ENCODE measurements at regions not wholly inside any gene's neighbourhood (a gene's known extent, or its start where the extent isn't known, plus 50 kb on each side); places are given as distances from the start of the nearest gene placed in this dataset.
"Not testable (repeated sequence)": the region's sequence is repeated elsewhere in the genome, so short reads cannot be mapped to it uniquely, and the experiment has no call there.

DNA sequence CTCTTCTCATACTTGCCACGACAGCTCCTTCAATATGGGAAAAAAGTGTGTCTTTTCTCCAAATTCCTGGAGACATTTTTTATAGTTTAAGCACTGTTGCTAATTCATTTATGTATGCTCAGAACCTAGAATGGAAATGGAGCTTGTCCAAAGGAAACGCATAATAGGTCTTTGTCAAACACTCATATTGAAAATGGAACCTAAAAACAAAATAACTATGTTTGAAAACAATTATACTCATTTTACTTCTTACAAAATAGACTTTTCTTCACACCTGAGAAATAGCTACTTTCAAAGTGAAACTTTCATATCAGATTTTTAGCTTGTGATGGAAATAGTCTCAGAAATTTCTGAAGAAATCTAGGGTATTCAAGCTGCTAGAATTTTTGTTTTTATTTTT lies 529.7 kb upstream of the BOD1L1 start:
- Histone ChIP-seq H3K36me3 (ENCODE audit: control insufficient read depth, insufficient read depth, low read length) (no peaks in the 10 kb centered on the region), H3K4me1 (ENCODE audit: control insufficient read depth, insufficient read depth, low read length, poor library complexity, severe bottlenecking) (no peaks in the 10 kb centered on the region), H3K27me3 (replicated peaks; ENCODE audit: control insufficient read depth, insufficient read depth, low read length, poor library complexity, severe bottlenecking) (no peaks in the 10 kb centered on the region), H3K4me3 (ENCODE audit: insufficient read depth, low read depth, low read length, poor library complexity, severe bottlenecking) (no peak overlapping the region), H3K27ac (ENCODE audit: insufficient read depth, low read length, poor library complexity, severe bottlenecking) (no peak overlapping the region), H3K9me3 (ENCODE audit: control insufficient read depth, low read length) (no peaks in the 10 kb centered on the region)
- DNase-seq: no peak

- Histone ChIP-seq H3K4me3 (ENCODE audit: insufficient read depth, low read depth, low read length, poor library complexity, severe bottlenecking) (no peak overlapping the region), H3K36me3 (ENCODE audit: control insufficient read depth, insufficient read depth, low read length) (no peaks in the 10 kb centered on the region), H3K4me1 (ENCODE audit: control insufficient read depth, insufficient read depth, low read length, poor library complexity, severe bottlenecking) (no peaks in the 10 kb centered on the region), H3K9me3 (ENCODE audit: control insufficient read depth, low read length) (no peaks in the 10 kb centered on the region), H3K27me3 (replicated peaks; ENCODE audit: control insufficient read depth, insufficient read depth, low read length, poor library complexity, severe bottlenecking) (no peaks in the 10 kb centered on the region), H3K27ac (ENCODE audit: insufficient read depth, low read length, poor library complexity, severe bottlenecking) (no peak overlapping the region)
- no peak for DNase-seq
Measured at GRCh38 chr4:14165222-14165920, 537.8 kb upstream of the BOD1L1 start.

GRCh38 chr4:14167876-14168510 lies 540.5 kb upstream of the BOD1L1 start:
- H3K4me3 ChIP-seq (ENCODE audit: insufficient read depth, low read depth, low read length, poor library complexity, severe bottlenecking): no peak overlapping the region
- no peak for DNase-seq
- no peaks in the 10 kb centered on the region for H3K36me3 ChIP-seq (ENCODE audit: control insufficient read depth, insufficient read depth, low read length)
- H3K9me3 ChIP-seq (ENCODE audit: control insufficient read depth, low read length): no peaks in the 10 kb centered on the region
- no peaks in the 10 kb centered on the region for H3K27me3 ChIP-seq (replicated peaks; ENCODE audit: control insufficient read depth, insufficient read depth, low read length, poor library complexity, severe bottlenecking)
- H3K27ac ChIP-seq (ENCODE audit: insufficient read depth, low read length, poor library complexity, severe bottlenecking): no peak overlapping the region
- no peaks in the 10 kb centered on the region for H3K4me1 ChIP-seq (ENCODE audit: control insufficient read depth, insufficient read depth, low read length, poor library complexity, severe bottlenecking)

DNA sequence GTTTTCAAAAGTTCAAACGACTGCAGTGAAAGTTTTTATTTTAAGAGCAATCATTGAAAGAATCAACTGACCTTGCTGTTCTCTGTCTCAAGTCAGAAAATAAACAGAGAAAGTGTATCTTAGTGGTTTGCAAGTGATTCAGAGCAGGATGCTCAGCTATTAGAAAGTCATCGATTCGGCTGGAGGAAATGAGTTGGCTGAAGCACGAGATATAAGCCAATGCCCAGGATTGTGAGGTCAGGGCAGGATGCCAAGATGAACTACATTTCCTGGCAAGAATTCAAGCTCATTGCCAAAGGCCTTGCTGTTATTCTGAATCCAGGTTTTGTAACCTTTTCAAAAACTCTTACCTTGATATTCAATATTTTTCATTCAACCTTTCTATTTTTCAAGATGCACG lies 541.4 kb upstream of the BOD1L1 start:
- H3K9me3 ChIP-seq (ENCODE audit: control insufficient read depth, low read length): no peaks in the 10 kb centered on the region
- H3K27ac ChIP-seq (ENCODE audit: insufficient read depth, low read length, poor library complexity, severe bottlenecking): no peak overlapping the region
- H3K4me3 ChIP-seq (ENCODE audit: insufficient read depth, low read depth, low read length, poor library complexity, severe bottlenecking): no peak overlapping the region
- H3K27me3 ChIP-seq (replicated peaks; ENCODE audit: control insufficient read depth, insufficient read depth, low read length, poor library complexity, severe bottlenecking): no peaks in the 10 kb centered on the region
- no peaks in the 10 kb centered on the region for H3K36me3 ChIP-seq (ENCODE audit: control insufficient read depth, insufficient read depth, low read length)
- H3K4me1 ChIP-seq (ENCODE audit: control insufficient read depth, insufficient read depth, low read length, poor library complexity, severe bottlenecking): no peaks in the 10 kb centered on the region
- no peak for DNase-seq

GRCh38 chr4:14169460-14169859 lies 541.9 kb upstream of the BOD1L1 start:
- Histone ChIP-seq H3K4me3 (ENCODE audit: insufficient read depth, low read depth, low read length, poor library complexity, severe bottlenecking) (no peak overlapping the region), H3K4me1 (ENCODE audit: control insufficient read depth, insufficient read depth, low read length, poor library complexity, severe bottlenecking) (no peaks in the 10 kb centered on the region), H3K27ac (ENCODE audit: insufficient read depth, low read length, poor library complexity, severe bottlenecking) (no peak overlapping the region), H3K36me3 (ENCODE audit: control insufficient read depth, insufficient read depth, low read length) (no peaks in the 10 kb centered on the region), H3K9me3 (ENCODE audit: control insufficient read depth, low read length) (no peaks in the 10 kb centered on the region), H3K27me3 (replicated peaks; ENCODE audit: control insufficient read depth, insufficient read depth, low read length, poor library complexity, severe bottlenecking) (no peaks in the 10 kb centered on the region)
- DNase-seq: no peak

DNA sequence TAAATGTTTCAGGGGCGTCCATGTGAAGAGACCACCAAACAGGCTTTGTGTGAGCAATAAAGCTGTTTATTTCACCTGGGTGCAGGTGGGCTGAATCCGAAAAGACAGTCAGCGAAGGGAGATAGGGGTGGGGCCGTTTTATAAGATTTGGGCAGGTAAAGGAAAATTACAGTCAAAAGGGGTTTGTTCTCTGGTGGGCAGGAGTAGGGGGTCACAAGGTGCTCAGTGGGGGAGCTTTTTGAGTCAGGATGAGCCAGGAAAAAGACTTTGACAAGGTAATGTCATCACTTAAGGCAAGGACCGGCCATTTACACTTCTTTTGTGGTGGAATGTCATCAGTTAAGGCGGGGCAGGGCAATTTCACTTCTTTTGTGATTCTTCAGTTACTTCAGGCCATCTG lies 542.4 kb upstream of the BOD1L1 start:
- H3K27ac ChIP-seq (ENCODE audit: insufficient read depth, low read length, poor library complexity, severe bottlenecking); H3K4me1 ChIP-seq (ENCODE audit: control insufficient read depth, insufficient read depth, low read length, poor library complexity, severe bottlenecking); H3K9me3 ChIP-seq (ENCODE audit: control insufficient read depth, low read length); DNase-seq; H3K4me3 ChIP-seq (ENCODE audit: insufficient read depth, low read depth, low read length, poor library complexity, severe bottlenecking); H3K36me3 ChIP-seq (ENCODE audit: control insufficient read depth, insufficient read depth, low read length); H3K27me3 ChIP-seq (replicated peaks; ENCODE audit: control insufficient read depth, insufficient read depth, low read length, poor library complexity, severe bottlenecking): not testable (repeated sequence)

- Histone ChIP-seq H3K4me1 (ENCODE audit: control insufficient read depth, insufficient read depth, low read length, poor library complexity, severe bottlenecking) (no peaks in the 10 kb centered on the region), H3K27ac (ENCODE audit: insufficient read depth, low read length, poor library complexity, severe bottlenecking) (no peak overlapping the region), H3K9me3 (ENCODE audit: control insufficient read depth, low read length) (no peaks in the 10 kb centered on the region), H3K27me3 (replicated peaks; ENCODE audit: control insufficient read depth, insufficient read depth, low read length, poor library complexity, severe bottlenecking) (no peaks in the 10 kb centered on the region), H3K4me3 (ENCODE audit: insufficient read depth, low read depth, low read length, poor library complexity, severe bottlenecking) (no peak overlapping the region), H3K36me3 (ENCODE audit: control insufficient read depth, insufficient read depth, low read length) (no peaks in the 10 kb centered on the region)
- DNase-seq: no peak
Measured at GRCh38 chr4:14176613-14177012, 549.1 kb upstream of the BOD1L1 start.

GRCh38 chr4:14177987-14178386 lies 550.5 kb upstream of the BOD1L1 start:
- no peak overlapping the region for H3K27ac ChIP-seq (ENCODE audit: insufficient read depth, low read length, poor library complexity, severe bottlenecking)
- no peak overlapping the region for H3K4me3 ChIP-seq (ENCODE audit: insufficient read depth, low read depth, low read length, poor library complexity, severe bottlenecking)
- no peak for DNase-seq
- no peaks in the 10 kb centered on the region for H3K27me3 ChIP-seq (replicated peaks; ENCODE audit: control insufficient read depth, insufficient read depth, low read length, poor library complexity, severe bottlenecking)
- H3K4me1 ChIP-seq (ENCODE audit: control insufficient read depth, insufficient read depth, low read length, poor library complexity, severe bottlenecking): no peaks in the 10 kb centered on the region
- no peaks in the 10 kb centered on the region for H3K36me3 ChIP-seq (ENCODE audit: control insufficient read depth, insufficient read depth, low read length)
- H3K9me3 ChIP-seq (ENCODE audit: control insufficient read depth, low read length): no peaks in the 10 kb centered on the region

DNA sequence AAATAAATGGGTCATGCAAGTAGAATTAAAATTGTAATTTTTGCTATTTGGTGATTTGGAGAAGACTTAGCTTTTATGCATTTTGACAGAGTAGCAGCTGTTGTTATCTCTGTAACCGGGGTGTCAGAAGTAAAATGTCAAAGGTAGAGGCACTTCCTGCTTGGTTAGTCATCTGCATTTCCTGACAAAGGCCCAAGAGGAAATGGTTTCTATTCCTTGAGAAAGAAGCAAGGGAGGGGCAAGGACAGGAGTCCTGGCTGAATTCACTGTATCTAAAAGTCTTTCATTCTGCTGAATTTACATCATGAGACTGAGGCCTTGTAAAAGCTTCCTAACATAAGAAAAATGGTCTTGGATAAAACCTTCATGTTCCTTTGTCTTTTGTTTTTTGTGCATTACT lies 550.9 kb upstream of the BOD1L1 start:
- H3K27ac ChIP-seq (ENCODE audit: insufficient read depth, low read length, poor library complexity, severe bottlenecking): no peak overlapping the region

DNA sequence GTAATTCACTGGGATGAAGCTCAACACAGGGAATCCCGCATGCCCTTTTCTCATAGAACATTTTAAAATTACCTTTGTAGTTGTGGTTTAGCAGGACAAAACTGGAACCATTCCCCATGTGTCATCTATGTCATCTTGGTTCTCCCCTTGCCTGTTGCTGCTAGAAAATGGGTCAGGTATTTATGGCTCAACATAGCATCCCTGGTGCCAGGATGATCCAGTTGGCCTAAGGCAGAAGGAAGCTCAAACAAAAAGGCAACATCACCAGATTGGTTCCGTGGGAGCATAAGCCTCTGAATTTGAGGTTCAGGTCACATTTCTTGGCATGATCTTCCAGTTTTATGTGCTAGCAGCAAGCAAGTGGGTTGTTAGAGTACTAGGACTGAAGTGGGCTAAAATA lies 552.6 kb upstream of the BOD1L1 start:
- H3K36me3 ChIP-seq (ENCODE audit: control insufficient read depth, insufficient read depth, low read length): no peaks in the 10 kb centered on the region
- H3K4me3 ChIP-seq (ENCODE audit: insufficient read depth, low read depth, low read length, poor library complexity, severe bottlenecking): no peak overlapping the region
- H3K9me3 ChIP-seq (ENCODE audit: control insufficient read depth, low read length): no peaks in the 10 kb centered on the region

More for the DNA sequence above, 550.9 kb upstream of the BOD1L1 start:
- no peak overlapping the region for H3K4me3 ChIP-seq (ENCODE audit: insufficient read depth, low read depth, low read length, poor library complexity, severe bottlenecking)
- H3K9me3 ChIP-seq (ENCODE audit: control insufficient read depth, low read length): no peaks in the 10 kb centered on the region
- no peaks in the 10 kb centered on the region for H3K36me3 ChIP-seq (ENCODE audit: control insufficient read depth, insufficient read depth, low read length)
- H3K27me3 ChIP-seq (replicated peaks; ENCODE audit: control insufficient read depth, insufficient read depth, low read length, poor library complexity, severe bottlenecking): no peaks in the 10 kb centered on the region
- no peak for DNase-seq
- no peaks in the 10 kb centered on the region for H3K4me1 ChIP-seq (ENCODE audit: control insufficient read depth, insufficient read depth, low read length, poor library complexity, severe bottlenecking)

More for the DNA sequence above, 552.6 kb upstream of the BOD1L1 start:
- Histone ChIP-seq H3K27ac (ENCODE audit: insufficient read depth, low read length, poor library complexity, severe bottlenecking) (no peak overlapping the region), H3K27me3 (replicated peaks; ENCODE audit: control insufficient read depth, insufficient read depth, low read length, poor library complexity, severe bottlenecking) (no peaks in the 10 kb centered on the region), H3K4me1 (ENCODE audit: control insufficient read depth, insufficient read depth, low read length, poor library complexity, severe bottlenecking) (no peaks in the 10 kb centered on the region)
- DNase-seq: no peak
